DLD1 (cell line): ENCODE measurements at regions not wholly inside any gene's neighbourhood (a gene's known extent, or its start where the extent isn't known, plus 50 kb on each side); places are given as distances from the start of the nearest gene placed in this dataset.

Experiments
- in situ Hi-C: cut with HindIII; loops from 2 replicates; pipeline ENCODE4 v1.10.0; 2017; ENCODE audit warnings: low sequenced_read_pairs

- in situ Hi-C loops = no loop called here
Measured at GRCh38 chr14:87141801-87142200, 851.2 kb downstream of the GALC start.

GRCh38 chr14:87139299-87139698 lies 853.7 kb downstream of the GALC start:
- in situ Hi-C loops = no loop called here

- in situ Hi-C loops = no loop called here
Measured at GRCh38 chr14:87133073-87133801, 859.7 kb downstream of the GALC start.

- in situ Hi-C loops = no loop called here
Measured at GRCh38 chr14:87131879-87132278, 861.1 kb downstream of the GALC start.

GRCh38 chr14:87122166-87122565 lies 870.8 kb downstream of the GALC start:
- in situ Hi-C loops = no loop called here

GRCh38 chr14:87121716-87122115 lies 871.3 kb downstream of the GALC start:
- in situ Hi-C loops = no loop called here

GRCh38 chr14:87115234-87115633 lies 877.7 kb downstream of the GALC start:
- in situ Hi-C loops = no loop called here

GRCh38 chr14:87113286-87113685 lies 879.7 kb downstream of the GALC start:
- in situ Hi-C loops = no loop called here

- in situ Hi-C loops = no loop called here
Measured at GRCh38 chr14:87111741-87112140, 881.2 kb downstream of the GALC start.

GRCh38 chr14:87111126-87111525 lies 881.9 kb downstream of the GALC start:
- in situ Hi-C loops = no loop called here

- in situ Hi-C loops = no loop called here
Measured at GRCh38 chr14:87109271-87109670, 883.7 kb downstream of the GALC start.

- in situ Hi-C loops = no loop called here
Measured at GRCh38 chr14:87108726-87109125, 884.3 kb downstream of the GALC start.

- in situ Hi-C loops = no loop called here
Measured at GRCh38 chr14:87102811-87103378, 890.1 kb downstream of the GALC start.

- in situ Hi-C loops = no loop called here
Measured at GRCh38 chr14:87097015-87097414, 896.0 kb downstream of the GALC start.

- in situ Hi-C loops = no loop called here
Measured at GRCh38 chr14:87094913-87095312, 898.1 kb downstream of the GALC start.

- in situ Hi-C loops = no loop called here
Measured at GRCh38 chr14:87088588-87088987, 904.4 kb downstream of the GALC start.

- in situ Hi-C loops = no loop called here
Measured at GRCh38 chr14:87087881-87088280, 905.1 kb downstream of the GALC start.

GRCh38 chr14:87084908-87085307 lies 908.1 kb downstream of the GALC start:
- in situ Hi-C loops = no loop called here

GRCh38 chr14:87082917-87083316 lies 910.1 kb downstream of the GALC start:
- in situ Hi-C loops = no loop called here

GRCh38 chr14:87081004-87081403 lies 912.0 kb downstream of the GALC start:
- in situ Hi-C loops = no loop called here

- in situ Hi-C loops = no loop called here
Measured at GRCh38 chr14:87080146-87080545, 912.8 kb downstream of the GALC start.

- in situ Hi-C loops = no loop called here
Measured at GRCh38 chr14:87079416-87079815, 913.6 kb downstream of the GALC start.

GRCh38 chr14:87076922-87077321 lies 916.1 kb downstream of the GALC start:
- in situ Hi-C loops = no loop called here
